ENCODE measurements at regions not wholly inside any gene's neighbourhood (a gene's known extent, or its start where the extent isn't known, plus 50 kb on each side); places are given as distances from the start of the nearest gene placed in this dataset.

DNA sequence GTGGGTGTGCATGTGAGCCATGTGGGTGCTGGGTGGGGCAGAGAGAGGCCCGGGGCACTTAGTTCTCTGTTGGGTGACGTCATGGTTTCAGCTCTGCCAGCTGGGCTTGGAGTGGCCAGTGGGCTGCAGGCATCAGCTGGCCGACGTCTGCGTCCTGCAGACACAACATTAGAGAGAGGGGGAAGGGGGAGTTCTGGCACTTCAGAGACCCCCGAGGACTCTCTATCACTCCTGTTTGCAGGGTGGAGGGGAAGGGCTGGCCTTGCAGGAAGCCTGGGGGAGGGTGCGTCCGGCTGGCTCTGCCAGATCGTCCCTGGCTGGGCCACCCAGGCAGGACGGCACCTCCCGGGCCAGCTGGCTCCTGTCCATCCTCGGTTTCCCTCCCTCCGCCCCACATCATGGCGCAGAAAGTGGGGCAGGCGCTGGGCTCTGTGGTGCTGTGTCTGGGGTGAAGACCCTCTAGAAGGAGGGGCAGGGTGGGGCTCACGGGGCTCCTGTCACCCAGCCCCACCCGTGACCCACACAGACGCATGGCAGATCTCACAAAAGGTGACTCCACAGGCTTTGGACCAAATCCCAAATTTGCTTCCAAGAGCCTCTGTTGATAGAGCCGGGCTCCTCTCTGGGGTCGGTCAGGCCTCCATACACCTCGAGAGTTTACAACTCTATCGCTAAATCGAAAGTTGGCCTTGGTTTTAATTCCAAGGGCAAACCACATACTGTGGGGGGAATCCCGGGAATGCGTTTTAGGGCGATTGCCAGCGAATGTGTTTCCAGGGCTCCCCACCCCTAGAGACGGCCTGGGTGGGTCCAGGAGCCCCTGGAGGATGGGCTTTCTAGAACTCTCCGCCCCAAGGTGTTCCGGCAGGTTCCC is 73.4 kb upstream of the TTC34 start:
- peaks cover 0 to 2% (median 0%) of the 10 kb centered on the region in 3 donors for H3K27me3 Mint-ChIP-seq (ENCODE audit: low read depth in 3 of 3)
- no peaks in the 10 kb centered on the region for H3K36me3 Mint-ChIP-seq
- DNase-seq = no peak
- peaks cover 0 to 12% (median 3%) of the 10 kb centered on the region in 6 donors for H3K9me3 Mint-ChIP-seq
- H3K4me1 Mint-ChIP-seq = no peaks in the 10 kb centered on the region
- no peak overlapping the region for H3K4me3 Mint-ChIP-seq
- H3K27ac Mint-ChIP-seq = no peak overlapping the region

DNA sequence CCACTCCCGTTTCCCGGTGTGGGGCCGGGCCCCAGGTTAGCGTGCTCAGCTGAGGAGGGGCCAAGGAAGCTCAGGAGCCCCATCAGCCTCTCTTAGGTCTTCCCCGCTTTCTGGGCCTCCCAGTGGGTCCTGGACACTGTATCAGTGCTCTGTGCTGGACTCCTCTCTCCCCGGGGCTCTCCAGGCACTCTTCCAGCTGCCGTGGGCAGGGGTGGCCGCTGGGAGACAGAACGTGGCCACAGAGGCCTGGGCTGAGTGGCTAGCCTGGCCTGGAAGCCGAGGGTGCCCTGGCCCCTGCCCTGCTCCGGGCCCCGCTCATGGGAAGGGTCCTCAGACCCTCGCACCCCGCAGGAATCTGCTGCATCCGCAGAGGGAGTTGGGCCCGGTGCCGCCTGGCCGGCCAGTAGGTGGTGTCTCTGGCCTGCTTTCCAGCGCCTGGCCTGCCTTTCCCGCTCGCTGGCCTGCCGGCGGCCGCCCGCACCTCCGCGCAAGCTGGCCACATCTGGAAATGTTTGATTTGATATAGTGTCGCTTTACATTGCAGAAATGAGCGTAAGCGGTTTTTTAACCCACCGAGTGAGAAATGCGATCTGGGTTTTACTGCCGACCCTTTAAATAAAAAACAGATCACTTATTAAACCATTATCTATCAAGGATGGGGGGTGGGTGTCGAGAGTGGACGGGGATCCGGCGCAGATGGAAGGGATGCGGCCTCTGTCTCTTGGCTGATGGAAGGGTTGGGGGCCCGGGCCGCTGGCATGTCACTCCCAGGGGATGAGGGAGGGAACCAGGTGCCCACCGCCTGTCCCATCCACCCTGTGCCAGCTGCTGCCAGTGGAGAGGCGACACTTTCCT is 74.4 kb upstream of the TTC34 start:
- Mint-ChIP-seq H3K27me3 (ENCODE audit: low read depth in 3 of 3) (peaks cover 0 to 2% (median 0%) of the 10 kb centered on the region in 3 donors), H3K4me3 (no peak overlapping the region), H3K9me3 (peaks cover 0 to 12% (median 3%) of the 10 kb centered on the region in 6 donors)

DNA sequence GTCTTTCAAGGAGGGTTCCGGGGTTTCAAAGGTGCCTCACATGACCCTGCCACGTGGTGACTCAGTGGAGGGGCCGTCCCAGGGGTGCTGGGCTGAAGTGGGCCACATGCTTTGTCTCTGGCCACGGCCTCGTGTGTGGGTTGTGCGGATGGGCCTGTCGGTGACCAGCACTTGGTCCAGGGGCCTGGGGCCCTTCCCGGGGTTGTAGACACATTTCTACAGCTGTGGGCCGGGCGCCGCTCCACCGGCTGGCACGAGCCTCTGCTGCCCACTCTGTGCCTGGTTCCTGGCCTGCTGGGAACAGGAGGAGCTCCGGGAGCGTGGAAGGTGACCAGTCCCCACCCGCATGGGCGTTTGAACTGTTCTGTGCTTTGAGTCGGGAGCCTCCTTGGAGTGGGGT is 75.4 kb upstream of the TTC34 start:
- H3K9me3 Mint-ChIP-seq = peaks cover 0 to 8% (median 0%) of the 10 kb centered on the region in 6 donors

More for the DNA sequence above, 74.4 kb upstream of the TTC34 start:
- H3K4me1 Mint-ChIP-seq = no peaks in the 10 kb centered on the region
- DNase-seq = no peak
- no peak overlapping the region for H3K27ac Mint-ChIP-seq
- H3K36me3 Mint-ChIP-seq = no peaks in the 10 kb centered on the region

DNA sequence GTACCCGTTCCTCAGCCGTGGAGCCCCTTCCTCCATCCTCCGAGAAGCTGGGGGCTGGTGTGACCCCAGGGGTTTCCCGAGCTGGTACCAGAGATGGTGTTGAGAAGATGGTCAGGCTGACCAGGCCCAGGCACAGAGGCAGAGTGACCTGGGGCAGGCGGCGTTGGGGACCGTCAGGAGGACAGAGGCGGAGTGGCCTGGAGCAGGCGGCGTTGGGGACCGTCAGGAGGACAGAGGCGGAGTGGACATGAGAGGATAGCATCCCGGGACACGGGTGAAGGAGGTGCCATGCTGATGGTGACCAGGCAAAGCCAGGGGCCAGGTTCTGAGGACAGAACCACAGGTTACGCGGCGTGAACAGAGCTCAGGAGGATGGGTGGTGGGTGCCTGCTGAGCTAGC is 75.9 kb upstream of the TTC34 start:
- Mint-ChIP-seq H3K4me1 (no peaks in the 10 kb centered on the region), H3K27me3 (ENCODE audit: low read depth in 3 of 3) (no peaks in the 10 kb centered on the region), H3K4me3 (no peak overlapping the region), H3K27ac (no peak overlapping the region), H3K9me3 (peaks cover 0 to 5% (median 0%) of the 10 kb centered on the region in 6 donors), H3K36me3 (no peaks in the 10 kb centered on the region)
- DNase-seq = no peak

More for the DNA sequence above, 75.4 kb upstream of the TTC34 start:
- no peaks in the 10 kb centered on the region for H3K27me3 Mint-ChIP-seq (ENCODE audit: low read depth in 3 of 3)
- no peak overlapping the region for H3K27ac Mint-ChIP-seq
- H3K4me3 Mint-ChIP-seq = no peak overlapping the region
- no peaks in the 10 kb centered on the region for H3K36me3 Mint-ChIP-seq
- DNase-seq = no peak
- no peaks in the 10 kb centered on the region for H3K4me1 Mint-ChIP-seq

DNA sequence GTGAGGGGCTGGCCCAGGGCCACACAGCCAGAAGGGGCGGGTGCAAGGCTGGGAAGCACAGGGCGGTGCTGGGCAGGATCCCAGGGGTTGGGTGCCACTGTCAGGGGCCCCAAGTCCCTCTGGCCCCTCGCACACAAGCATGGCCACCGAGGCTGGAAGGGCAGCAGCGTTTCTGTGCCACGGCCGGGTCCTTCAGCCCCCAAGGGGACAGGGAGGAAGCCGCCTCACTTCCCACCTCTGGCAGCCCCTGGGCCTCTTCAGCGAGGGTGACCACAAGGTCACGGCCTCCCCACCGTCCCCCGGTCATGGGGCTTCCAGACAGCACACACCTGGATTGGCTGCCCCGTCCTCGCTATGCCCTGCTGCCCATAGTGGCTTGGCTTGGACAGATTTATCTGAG is 77.1 kb upstream of the TTC34 start:
- Mint-ChIP-seq H3K4me3 (no peak overlapping the region), H3K27me3 (ENCODE audit: low read depth in 3 of 3) (no peaks in the 10 kb centered on the region), H3K36me3 (no peaks in the 10 kb centered on the region), H3K9me3 (no peaks in the 10 kb centered on the region), H3K27ac (no peak overlapping the region), H3K4me1 (no peaks in the 10 kb centered on the region)
- no peak for DNase-seq

- H3K9me3 Mint-ChIP-seq = no peaks in the 10 kb centered on the region
- no peak overlapping the region for H3K4me3 Mint-ChIP-seq
- no peaks in the 10 kb centered on the region for H3K4me1 Mint-ChIP-seq
- no peak overlapping the region for H3K27ac Mint-ChIP-seq
- no peak for DNase-seq
- H3K36me3 Mint-ChIP-seq = no peaks in the 10 kb centered on the region
- no peaks in the 10 kb centered on the region for H3K27me3 Mint-ChIP-seq (ENCODE audit: low read depth in 3 of 3)
Observed at GRCh38 chr1:2879026-2879425, 77.5 kb upstream of the TTC34 start.

GRCh38 chr1:2879591-2879990 is 78.1 kb upstream of the TTC34 start:
- DNase-seq = no peak
- no peak overlapping the region for H3K4me3 Mint-ChIP-seq

GRCh38 chr1:2880086-2880485 is 78.6 kb upstream of the TTC34 start:
- Mint-ChIP-seq H3K4me1 (no peaks in the 10 kb centered on the region), H3K27ac (no peak overlapping the region), H3K27me3 (ENCODE audit: low read depth in 3 of 3) (no peaks in the 10 kb centered on the region), H3K9me3 (no peaks in the 10 kb centered on the region), H3K36me3 (no peaks in the 10 kb centered on the region), H3K4me3 (no peak overlapping the region)
- DNase-seq = no peak

More at GRCh38 chr1:2879591-2879990, 78.1 kb upstream of the TTC34 start:
- Mint-ChIP-seq H3K9me3 (no peaks in the 10 kb centered on the region), H3K27me3 (ENCODE audit: low read depth in 3 of 3) (no peaks in the 10 kb centered on the region), H3K27ac (no peak overlapping the region), H3K36me3 (no peaks in the 10 kb centered on the region), H3K4me1 (no peaks in the 10 kb centered on the region)

DNA sequence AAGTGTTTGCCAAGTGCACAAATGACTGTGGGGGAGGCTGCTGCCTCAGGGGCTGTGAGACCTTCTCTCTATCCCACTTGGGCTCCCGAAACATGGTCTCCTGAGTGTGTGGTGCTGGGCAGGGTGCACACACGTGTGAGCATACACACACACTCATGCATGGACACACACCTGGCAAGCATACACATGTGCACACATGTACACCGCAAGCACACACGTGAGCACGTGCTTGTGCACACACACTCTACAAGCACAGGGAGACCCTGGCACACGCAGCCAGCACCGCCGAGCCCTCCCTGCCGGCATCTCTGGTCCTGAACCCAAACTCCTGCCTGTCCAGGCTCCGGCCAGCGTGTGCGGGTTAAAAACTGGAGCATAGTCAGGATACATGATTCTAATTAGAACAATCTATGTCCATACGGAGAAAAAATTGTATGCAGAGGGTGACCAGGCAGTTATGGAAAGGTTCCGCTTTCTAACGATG is 79.4 kb upstream of the TTC34 start:
- Mint-ChIP-seq H3K4me3 (no peak overlapping the region), H3K9me3 (no peaks in the 10 kb centered on the region), H3K27ac (no peak overlapping the region), H3K4me1 (no peaks in the 10 kb centered on the region), H3K27me3 (ENCODE audit: low read depth in 3 of 3) (no peaks in the 10 kb centered on the region), H3K36me3 (no peaks in the 10 kb centered on the region)
- DNase-seq = no peak

- no peaks in the 10 kb centered on the region for H3K27me3 Mint-ChIP-seq (ENCODE audit: low read depth in 3 of 3)
- no peak overlapping the region for H3K4me3 Mint-ChIP-seq
- H3K4me1 Mint-ChIP-seq = no peaks in the 10 kb centered on the region
- no peak overlapping the region for H3K27ac Mint-ChIP-seq
- H3K36me3 Mint-ChIP-seq = no peaks in the 10 kb centered on the region
- no peak for DNase-seq
- no peaks in the 10 kb centered on the region for H3K9me3 Mint-ChIP-seq
Observed at GRCh38 chr1:2881556-2881955, 80.1 kb upstream of the TTC34 start.

- no peaks in the 10 kb centered on the region for H3K27me3 Mint-ChIP-seq (ENCODE audit: low read depth in 3 of 3)
- H3K27ac Mint-ChIP-seq = no peak overlapping the region
- no peaks in the 10 kb centered on the region for H3K9me3 Mint-ChIP-seq
- no peak for DNase-seq
- H3K4me1 Mint-ChIP-seq = no peaks in the 10 kb centered on the region
- no peaks in the 10 kb centered on the region for H3K36me3 Mint-ChIP-seq
- no peak overlapping the region for H3K4me3 Mint-ChIP-seq
Observed at GRCh38 chr1:2882966-2883696, 81.6 kb upstream of the TTC34 start.

DNA sequence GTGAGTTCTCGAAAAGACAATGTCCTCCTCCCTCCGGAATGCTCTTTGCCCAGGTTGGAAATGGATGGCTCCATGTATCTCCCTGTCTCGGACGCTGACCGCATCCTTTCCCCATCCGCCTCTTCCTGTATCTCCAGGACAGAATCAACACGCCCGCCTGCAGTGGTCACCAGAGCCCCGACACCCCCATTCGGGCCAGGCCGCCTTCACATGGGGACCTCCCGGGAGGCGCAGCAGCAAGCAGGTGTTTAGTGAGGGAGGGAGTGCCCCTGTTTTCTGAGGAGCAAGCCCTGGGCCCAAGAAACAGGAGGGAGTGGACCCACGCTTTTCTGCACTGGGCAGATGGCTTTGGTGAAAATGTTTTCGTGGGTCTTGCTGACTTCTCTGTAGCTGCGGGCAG is 83.5 kb upstream of the TTC34 start:
- no peak for DNase-seq
- no peaks in the 10 kb centered on the region for H3K27me3 Mint-ChIP-seq (ENCODE audit: low read depth in 3 of 3)
- H3K4me3 Mint-ChIP-seq = no peak overlapping the region
- H3K4me1 Mint-ChIP-seq = no peaks in the 10 kb centered on the region
- no peaks in the 10 kb centered on the region for H3K36me3 Mint-ChIP-seq
- H3K9me3 Mint-ChIP-seq = no peaks in the 10 kb centered on the region
- no peak overlapping the region for H3K27ac Mint-ChIP-seq

DNA sequence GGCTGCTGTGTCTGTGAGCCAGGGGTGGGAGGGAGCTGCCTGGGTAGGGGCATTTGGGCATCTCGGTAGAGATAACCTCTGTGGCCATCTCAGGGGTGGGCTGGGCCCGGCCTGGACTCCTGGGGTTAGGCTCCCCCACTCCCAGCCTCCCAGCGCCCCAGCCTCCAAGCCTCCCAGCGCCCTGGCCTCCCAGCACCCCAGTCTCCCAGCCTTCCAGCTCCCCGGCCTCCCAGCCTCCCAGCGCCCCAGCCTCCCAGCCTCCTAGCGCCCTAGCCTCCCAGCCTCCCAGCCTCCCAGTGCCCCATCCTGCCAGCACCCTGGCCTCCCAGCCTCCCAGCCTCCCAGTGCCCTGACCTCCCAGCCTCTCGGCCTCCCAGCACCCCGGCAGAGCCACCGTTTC is 85.1 kb upstream of the TTC34 start:
- H3K27me3 Mint-ChIP-seq (ENCODE audit: low read depth in 3 of 3) = no peaks in the 10 kb centered on the region
- no peak overlapping the region for H3K4me3 Mint-ChIP-seq
- H3K9me3 Mint-ChIP-seq = no peaks in the 10 kb centered on the region
- DNase-seq = no peak
- no peak overlapping the region for H3K27ac Mint-ChIP-seq
- H3K4me1 Mint-ChIP-seq = no peaks in the 10 kb centered on the region
- H3K36me3 Mint-ChIP-seq = no peaks in the 10 kb centered on the region

All from immature natural killer cell (primary cell).